ENCODE measurements at regions not wholly inside any gene's neighbourhood (a gene's known extent, or its start where the extent isn't known, plus 50 kb on each side); places are given as distances from the start of the nearest gene placed in this dataset.
A peak's percentile ranks its signal among the peaks of the same experiment; 100 is the strongest.

GRCh38 chr16:27735031-27735430, 185.1 kb downstream of the KATNIP start:
- no peaks in the 10 kb centered on the region for H3K4me1 ChIP-seq (ENCODE audit: low read depth)
- intact Hi-C loops (cut with DNase I, micrococcal nuclease), result no loop called here
- H3K36me3 ChIP-seq (ENCODE audit: low read depth), result no peaks in the 10 kb centered on the region
- DNase-seq (no peak), ATAC-seq (no peak)
- H3K9me3 ChIP-seq, result no peaks in the 10 kb centered on the region
- H3K4me3 ChIP-seq, result no peak overlapping the region
- no peak for TF ChIP-seq CTCF (IDR thresholded peaks at IDR 0.05)

DNA sequence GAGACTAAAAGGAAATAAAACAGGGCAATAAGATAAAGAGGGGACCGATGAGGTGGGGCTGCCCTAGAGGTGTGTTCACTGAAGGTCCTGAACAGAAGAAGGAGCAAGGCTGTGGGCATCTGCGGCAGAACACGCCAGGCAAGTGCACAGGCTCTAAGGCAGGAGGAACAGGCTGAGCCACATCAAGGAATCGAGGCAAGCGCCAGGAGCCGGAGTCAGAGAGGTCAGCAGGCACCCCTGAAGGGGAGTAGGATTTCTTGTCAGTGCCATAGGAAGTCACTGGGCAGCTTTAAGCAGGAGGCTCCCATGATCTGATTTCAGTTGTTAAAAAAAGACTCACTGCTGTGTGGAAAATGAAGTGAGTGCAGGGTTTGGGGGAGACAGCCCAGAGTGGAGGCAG, 186.5 kb downstream of the KATNIP start:
- intact Hi-C loops (cut with DNase I, micrococcal nuclease), result no loop called here
- TF ChIP-seq CTCF (IDR thresholded peaks at IDR 0.05), result no peak
- Histone ChIP-seq H3K4me3 (no peak overlapping the region), H3K4me1 (ENCODE audit: low read depth) (no peaks in the 10 kb centered on the region), H3K9me3 (no peaks in the 10 kb centered on the region), H3K36me3 (ENCODE audit: low read depth) (no peaks in the 10 kb centered on the region)
- DNase-seq, result peak in 1 of 3 donors; percentile 2
- no peak for ATAC-seq

GRCh38 chr16:27737513-27737912, 187.6 kb downstream of the KATNIP start:
- intact Hi-C loops (cut with DNase I, micrococcal nuclease), result no loop called here
- H3K36me3 ChIP-seq (ENCODE audit: low read depth), result no peaks in the 10 kb centered on the region
- DNase-seq (peak in 1 of 3 donors; percentile 5), ATAC-seq (no peak)
- TF ChIP-seq CTCF (IDR thresholded peaks at IDR 0.05), result no peak
- no peaks in the 10 kb centered on the region for H3K9me3 ChIP-seq
- H3K4me1 ChIP-seq (ENCODE audit: low read depth), result no peaks in the 10 kb centered on the region
- H3K4me3 ChIP-seq, result no peak overlapping the region
